Esophagus (tissue), 2 donors: ENCODE measurements at regions not wholly inside any gene's neighbourhood (a gene's known extent, or its start where the extent isn't known, plus 50 kb on each side); places are given as distances from the start of the nearest gene placed in this dataset.
"Not testable (repeated sequence)": the region's sequence is repeated elsewhere in the genome, so short reads cannot be mapped to it uniquely, and the experiment has no call there.

Source experiments
- H3K27ac ChIP-seq, 2 donors: one replicate each; pipeline ENCODE4 v1.5.1; 2013; ENCODE audit warnings: low read depth in 2 of 2, mild to moderate bottlenecking in 2 of 2, inconsistent platforms in 1 of 2, low read length in 1 of 2, moderate library complexity in 1 of 2
- H3K27me3 ChIP-seq, 2 donors: one replicate each; pipeline ENCODE4 v1.6.1; 2013; ENCODE audit warnings: low read length in 2 of 2, control low read depth in 1 of 2, mild to moderate bottlenecking in 1 of 2; ENCODE audit not compliant: insufficient read depth in 2 of 2, control insufficient read depth in 1 of 2
- H3K36me3 ChIP-seq, 2 donors: one replicate each; pipeline ENCODE4 v1.6.1; 2013; ENCODE audit warnings: low read length in 1 of 2; ENCODE audit not compliant: control insufficient read depth in 2 of 2, insufficient read depth in 2 of 2
- H3K4me1 ChIP-seq, 2 donors: one replicate each; pipeline ENCODE4 v1.6.1; 2013; ENCODE audit warnings: low read length in 1 of 2; ENCODE audit not compliant: control insufficient read depth in 2 of 2, insufficient read depth in 2 of 2
- H3K4me3 ChIP-seq, 2 donors: one replicate each; pipeline ENCODE4 v1.5.1; 2013; ENCODE audit warnings: low read length in 2 of 2, mild to moderate bottlenecking in 2 of 2, low read depth in 1 of 2, moderate library complexity in 1 of 2
- H3K9me3 ChIP-seq, 2 donors: one replicate each; pipeline ENCODE4 v1.6.1; 2013; ENCODE audit warnings: mild to moderate bottlenecking in 2 of 2, low read depth in 1 of 2, low read length in 1 of 2, moderate library complexity in 1 of 2; ENCODE audit not compliant: control insufficient read depth in 2 of 2, insufficient read depth in 1 of 2
- WGBS, 2 donors: extraction: QIAGEN DNeasy Blood & Tissue Kit; methylation state at CpG; one replicate each; pipeline ENCODE4 v1.1.7; 2013; 5-methylcytosine and 5-hydroxymethylcytosine counted together
- donor health status: healthy with polysubstance abuse.
- donor health status: Bipolar disorder and iron deficiency.

DNA sequence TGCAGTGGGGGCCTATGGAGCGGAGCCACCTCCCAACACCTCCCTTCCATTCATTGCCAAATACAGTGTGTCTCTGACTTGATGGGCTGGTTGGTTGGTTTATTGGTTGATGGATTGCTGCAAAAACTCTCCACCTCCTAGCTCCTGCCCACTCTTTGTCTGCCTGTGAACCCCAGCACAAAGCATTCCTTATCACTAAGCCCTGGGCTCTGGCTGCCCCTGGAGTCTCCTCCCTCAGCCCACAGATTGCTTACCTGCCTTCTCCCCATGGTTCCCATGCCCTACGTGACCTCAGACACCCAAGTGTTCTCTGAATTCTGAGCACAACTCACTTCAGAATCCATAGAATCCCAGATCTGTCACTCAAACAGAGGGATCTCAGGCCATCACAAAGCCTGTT is 139.1 kb upstream of the TPM1 start:
- no peaks in the 10 kb centered on the region for H3K36me3 ChIP-seq
- 95 to 98% methylated on average over 2 of the region's 2 CpGs for WGBS, 2 donors
- H3K27ac ChIP-seq = no peak overlapping the region
- H3K4me3 ChIP-seq = no peak overlapping the region
- H3K9me3 ChIP-seq = no peaks in the 10 kb centered on the region
- no peaks in the 10 kb centered on the region for H3K27me3 ChIP-seq
- H3K4me1 ChIP-seq = no peaks in the 10 kb centered on the region

- H3K36me3 ChIP-seq = no peaks in the 10 kb centered on the region
- H3K27me3 ChIP-seq = no peaks in the 10 kb centered on the region
- H3K27ac ChIP-seq = peak overlapping the region in 1 of 2 donors; percentile 38
- WGBS, 2 donors = 62 to 83% methylated on average over 8 of the region's 8 CpGs
- H3K4me1 ChIP-seq = no peaks in the 10 kb centered on the region
- H3K9me3 ChIP-seq = peaks cover 0 to 2% of the 10 kb centered on the region in 2 donors
- H3K4me3 ChIP-seq = no peak overlapping the region
Measured at GRCh38 chr15:62904041-62904910, 138.3 kb upstream of the TPM1 start.

DNA sequence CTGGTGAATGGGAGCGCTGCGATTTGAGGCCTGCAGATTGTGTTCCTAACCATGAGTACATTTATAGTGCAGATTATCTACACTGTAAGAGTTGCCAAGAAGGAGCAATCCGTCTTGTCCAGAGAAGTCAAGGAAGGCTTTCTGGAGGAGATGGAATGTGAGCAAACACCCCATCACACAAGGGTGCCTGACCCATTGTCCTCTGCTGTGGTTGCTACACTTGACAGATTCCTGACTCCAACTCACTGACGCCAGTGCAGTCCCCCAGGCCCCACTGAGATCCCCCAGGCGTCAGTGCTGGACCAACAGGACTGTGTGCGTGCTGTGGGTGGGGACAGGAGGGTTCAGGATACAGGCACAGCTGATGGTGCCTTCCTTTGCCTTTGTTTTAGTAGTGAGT is 135.9 kb upstream of the TPM1 start:
- Histone ChIP-seq H3K4me3 (no peak overlapping the region), H3K27me3 (no peaks in the 10 kb centered on the region), H3K4me1 (no peaks in the 10 kb centered on the region), H3K36me3 (no peaks in the 10 kb centered on the region), H3K9me3 (peaks cover 0 to 3% of the 10 kb centered on the region in 2 donors), H3K27ac (peak overlapping the region in 1 of 2 donors; percentile 50)
- 77 to 84% methylated on average over 6 of the region's 6 CpGs for WGBS, 2 donors

DNA sequence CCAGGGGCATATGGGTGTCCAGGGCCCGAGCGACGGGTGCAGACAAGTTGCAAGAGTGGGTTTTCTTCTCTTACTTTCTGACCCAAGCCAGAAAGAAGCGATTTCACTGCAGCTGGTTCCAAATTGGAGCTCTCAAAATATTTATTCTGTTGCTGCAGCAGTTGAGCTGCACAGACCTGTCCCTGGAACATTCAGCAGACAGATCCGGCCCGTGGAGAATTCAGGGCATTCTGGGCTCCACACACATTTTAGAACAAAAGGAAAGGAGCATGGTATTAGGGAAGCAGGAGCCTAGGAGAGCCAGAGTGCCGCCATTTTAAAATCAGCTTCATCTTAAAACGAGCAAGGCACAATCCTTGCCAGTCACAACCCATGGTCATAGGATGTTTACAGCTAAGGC is 135.3 kb upstream of the TPM1 start:
- H3K27me3 ChIP-seq = no peaks in the 10 kb centered on the region
- peaks cover 0 to 3% of the 10 kb centered on the region in 2 donors for H3K9me3 ChIP-seq
- H3K4me1 ChIP-seq = no peaks in the 10 kb centered on the region
- H3K4me3 ChIP-seq = no peak overlapping the region
- no peaks in the 10 kb centered on the region for H3K36me3 ChIP-seq
- WGBS, 2 donors = 57 to 67% methylated on average over 8 of the region's 8 CpGs
- peak overlapping the region in 1 of 2 donors; percentile 50 for H3K27ac ChIP-seq

DNA sequence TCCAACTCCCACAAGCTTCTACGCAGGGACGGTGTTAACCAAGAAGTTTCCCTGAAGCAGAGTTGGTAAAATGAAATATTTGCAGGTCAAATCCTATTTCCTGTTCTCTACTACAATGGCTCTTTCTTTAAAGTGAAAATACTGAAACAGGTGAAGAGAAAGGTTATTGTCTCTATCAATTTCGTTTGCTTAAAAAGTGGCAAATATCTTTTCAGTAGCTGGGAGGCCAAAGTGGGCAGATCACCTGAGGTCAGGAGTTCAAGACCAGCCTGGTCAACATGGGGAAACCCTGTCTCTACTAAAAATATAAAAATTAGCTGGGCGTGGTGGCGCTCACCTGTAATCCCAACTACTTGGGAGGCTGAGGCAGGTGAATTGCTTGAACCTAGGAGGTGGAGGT is 134.2 kb upstream of the TPM1 start:
- 85 to 88% methylated on average over 5 of the region's 5 CpGs for WGBS, 2 donors

DNA sequence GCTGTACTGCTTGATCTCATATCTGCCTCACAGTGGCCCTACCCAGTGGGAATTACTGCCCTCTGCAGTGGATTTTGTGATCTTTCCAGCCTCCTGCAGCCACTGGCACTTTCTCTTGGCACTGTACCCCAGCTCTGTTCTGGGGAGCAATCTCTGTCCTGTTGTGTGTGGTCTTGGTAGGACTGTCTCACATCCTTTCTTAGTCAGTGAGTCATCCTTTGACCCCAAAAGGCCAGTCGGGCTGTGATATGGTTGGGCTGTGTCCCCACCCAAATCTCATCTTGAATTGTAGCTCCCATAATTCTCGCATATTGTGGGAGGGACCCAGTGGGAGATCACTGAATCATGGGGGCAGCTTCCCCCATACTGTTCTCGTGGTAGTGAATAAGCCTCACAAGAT is 133.3 kb upstream of the TPM1 start:
- Histone ChIP-seq H3K27ac (no peak overlapping the region), H3K4me3 (no peak overlapping the region), H3K9me3 (peaks cover 0 to 3% of the 10 kb centered on the region in 2 donors), H3K27me3 (no peaks in the 10 kb centered on the region), H3K4me1 (peaks cover 0 to 3% of the 10 kb centered on the region in 2 donors), H3K36me3 (no peaks in the 10 kb centered on the region)
- WGBS, 2 donors = 82 to 86% methylated on average over 3 of the region's 3 CpGs

More for the DNA sequence above, 134.2 kb upstream of the TPM1 start:
- not testable (repeated sequence) for H3K27me3 ChIP-seq, H3K9me3 ChIP-seq, H3K4me3 ChIP-seq, H3K27ac ChIP-seq, H3K36me3 ChIP-seq, H3K4me1 ChIP-seq

- Histone ChIP-seq H3K4me3 (no peak overlapping the region), H3K27ac (no peak overlapping the region), H3K4me1 (peaks cover 0 to 3% of the 10 kb centered on the region in 2 donors), H3K36me3 (no peaks in the 10 kb centered on the region), H3K27me3 (no peaks in the 10 kb centered on the region), H3K9me3 (peaks cover 0 to 3% of the 10 kb centered on the region in 2 donors)
- 73 to 94% methylated on average over 3 of the region's 3 CpGs for WGBS, 2 donors
Measured at GRCh38 chr15:62912282-62912681, 130.3 kb upstream of the TPM1 start.

GRCh38 chr15:62912808-62913207 is 129.7 kb upstream of the TPM1 start:
- H3K9me3 ChIP-seq = peaks cover 0 to 3% of the 10 kb centered on the region in 2 donors
- WGBS, 2 donors = 68 to 83% methylated on average over 5 of the region's 5 CpGs
- no peak overlapping the region for H3K4me3 ChIP-seq

DNA sequence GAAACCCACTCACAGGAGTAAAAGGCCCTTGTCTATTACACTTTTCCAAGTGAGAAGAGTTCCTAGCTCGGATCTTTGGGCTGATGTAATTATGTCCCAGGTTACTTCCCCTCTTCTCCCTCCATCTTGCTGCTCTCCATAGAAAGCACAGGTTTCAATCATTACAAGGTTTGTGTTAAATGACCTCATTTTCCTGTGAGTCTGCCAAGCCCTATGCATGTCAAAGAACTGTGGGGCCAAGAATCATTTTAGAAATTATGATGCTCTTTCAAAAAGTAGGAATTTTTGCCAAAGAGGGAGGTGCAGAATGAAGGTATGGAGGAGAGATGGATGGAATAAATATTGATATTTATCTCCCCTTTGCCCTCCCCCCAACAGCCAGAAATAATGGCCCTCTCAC is 129.3 kb upstream of the TPM1 start:
- H3K36me3 ChIP-seq = no peaks in the 10 kb centered on the region
- no peak overlapping the region for H3K4me3 ChIP-seq
- no peak overlapping the region for H3K27ac ChIP-seq
- peaks cover 0 to 3% of the 10 kb centered on the region in 2 donors for H3K4me1 ChIP-seq
- H3K27me3 ChIP-seq = no peaks in the 10 kb centered on the region
- H3K9me3 ChIP-seq = peaks cover 0 to 3% of the 10 kb centered on the region in 2 donors
- WGBS, 2 donors = 74 to 76% methylated on average over 1 of the region's 1 CpG

More at GRCh38 chr15:62912808-62913207, 129.7 kb upstream of the TPM1 start:
- H3K27ac ChIP-seq = no peak overlapping the region
- H3K36me3 ChIP-seq = no peaks in the 10 kb centered on the region
- H3K4me1 ChIP-seq = peaks cover 0 to 3% of the 10 kb centered on the region in 2 donors
- no peaks in the 10 kb centered on the region for H3K27me3 ChIP-seq
